Glutamatergic neuron (in vitro differentiated cells): ENCODE measurements at regions not wholly inside any gene's neighbourhood (a gene's known extent, or its start where the extent isn't known, plus 50 kb on each side); places are given as distances from the start of the nearest gene placed in this dataset.
"Not testable (repeated sequence)": the region's sequence is repeated elsewhere in the genome, so short reads cannot be mapped to it uniquely, and the experiment has no call there.

ENCODE experiments used
- DNase-seq: peaks from one replicate; pipeline ENCODE4 v3.0.0; 2022
- H3K27ac Mint-ChIP-seq: one replicate; pipeline ENCODE4 v1.8.0; 2020; ENCODE audit warnings: mild to moderate bottlenecking, mixed read lengths, inconsistent platforms; ENCODE audit not compliant: unreplicated experiment
- H3K27me3 Mint-ChIP-seq: one replicate; pipeline ENCODE4 v1.8.0; 2020; ENCODE audit warnings: mild to moderate bottlenecking, moderate library complexity, mixed read lengths, inconsistent platforms; ENCODE audit not compliant: unreplicated experiment
- H3K36me3 Mint-ChIP-seq: one replicate; pipeline ENCODE4 v1.8.0; 2020; ENCODE audit warnings: mild to moderate bottlenecking, mixed read lengths, inconsistent platforms; ENCODE audit not compliant: unreplicated experiment
- H3K4me1 Mint-ChIP-seq: one replicate; pipeline ENCODE4 v1.8.0; 2020; ENCODE audit warnings: mild to moderate bottlenecking, low read depth, mixed read lengths, inconsistent platforms; ENCODE audit not compliant: unreplicated experiment
- H3K4me3 Mint-ChIP-seq: one replicate; pipeline ENCODE4 v1.8.0; 2020; ENCODE audit warnings: mild to moderate bottlenecking, mixed read lengths, inconsistent platforms; ENCODE audit not compliant: unreplicated experiment
- H3K9me3 Mint-ChIP-seq: one replicate; pipeline ENCODE4 v1.8.0; 2020; ENCODE audit warnings: mild to moderate bottlenecking, moderate library complexity, mixed read lengths, inconsistent platforms; ENCODE audit not compliant: unreplicated experiment

DNA sequence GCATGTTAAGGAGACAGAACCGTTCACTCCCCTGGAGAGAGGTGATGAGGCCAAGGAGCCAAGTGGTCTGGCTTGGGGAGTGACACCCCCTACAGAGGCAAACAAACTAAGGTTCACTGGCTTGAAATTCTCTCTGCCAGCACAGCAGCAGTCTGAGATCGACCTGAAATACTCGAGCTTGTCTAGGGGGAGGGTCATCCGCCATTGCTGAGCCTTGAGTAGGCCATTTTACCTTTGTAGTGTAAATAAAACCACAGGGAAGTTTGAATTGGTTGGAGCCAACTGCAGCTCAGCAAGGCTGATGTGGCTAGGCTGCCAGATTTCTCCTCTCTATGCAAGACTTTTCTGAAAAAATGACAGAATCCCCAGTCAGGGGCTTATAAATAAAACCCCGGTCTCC is 52.9 kb downstream of the CDY2B start:
- not testable (repeated sequence) for DNase-seq, H3K4me1 Mint-ChIP-seq, H3K4me3 Mint-ChIP-seq, H3K27ac Mint-ChIP-seq, H3K36me3 Mint-ChIP-seq, H3K27me3 Mint-ChIP-seq, H3K9me3 Mint-ChIP-seq

DNA sequence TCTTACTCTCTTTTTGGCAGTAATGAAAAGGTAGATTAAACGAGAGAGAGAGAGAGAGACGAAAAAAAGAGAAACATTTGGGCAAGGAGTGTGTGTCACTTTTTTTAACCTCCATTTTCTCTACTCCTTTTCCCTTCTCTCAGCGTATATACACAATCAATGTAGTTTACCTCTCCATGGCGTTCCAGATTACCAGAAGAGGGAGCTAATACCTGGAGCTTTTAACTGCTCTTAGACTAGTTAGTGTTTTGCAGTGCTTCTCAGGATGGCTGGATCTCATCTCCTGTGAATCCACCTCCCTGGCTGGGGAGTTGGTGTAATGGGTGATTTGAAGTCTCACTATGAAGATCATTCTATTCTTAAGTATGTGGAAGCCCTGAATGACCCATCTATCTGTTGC is 60.3 kb downstream of the CDY2B start:
- not testable (repeated sequence) for H3K27ac Mint-ChIP-seq, H3K9me3 Mint-ChIP-seq, H3K36me3 Mint-ChIP-seq, H3K4me1 Mint-ChIP-seq, DNase-seq, H3K27me3 Mint-ChIP-seq, H3K4me3 Mint-ChIP-seq

DNA sequence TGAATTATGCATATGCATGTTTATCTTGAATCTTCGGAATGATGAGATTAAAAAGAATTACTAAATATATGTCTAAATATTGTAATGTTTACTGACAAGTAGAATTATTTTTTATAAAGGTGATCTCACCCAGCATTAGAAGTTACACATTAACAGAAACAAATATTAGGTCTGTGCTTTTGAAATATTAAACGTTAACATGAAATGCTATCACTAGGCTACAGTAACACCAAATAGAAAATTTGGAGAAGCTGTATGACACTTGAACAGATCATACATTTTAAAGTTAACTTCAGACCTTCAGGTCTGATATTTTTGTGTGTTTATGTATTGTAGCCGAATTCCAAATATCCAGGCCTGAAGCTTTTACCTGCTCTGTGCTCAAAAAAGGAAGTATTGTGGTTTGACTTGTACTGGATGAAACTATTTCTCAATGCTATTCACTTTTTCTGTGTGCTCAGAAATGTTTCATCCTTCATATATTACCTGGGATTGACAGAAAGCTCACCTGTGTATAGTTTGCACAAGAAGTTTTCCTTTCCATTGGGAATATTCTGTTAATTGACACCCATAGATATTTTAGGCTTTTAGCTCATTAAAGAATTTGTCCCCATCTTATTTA is 60.9 kb downstream of the CDY2B start:
- not testable (repeated sequence) for H3K9me3 Mint-ChIP-seq, DNase-seq, H3K36me3 Mint-ChIP-seq, H3K4me3 Mint-ChIP-seq, H3K27me3 Mint-ChIP-seq, H3K27ac Mint-ChIP-seq, H3K4me1 Mint-ChIP-seq

DNA sequence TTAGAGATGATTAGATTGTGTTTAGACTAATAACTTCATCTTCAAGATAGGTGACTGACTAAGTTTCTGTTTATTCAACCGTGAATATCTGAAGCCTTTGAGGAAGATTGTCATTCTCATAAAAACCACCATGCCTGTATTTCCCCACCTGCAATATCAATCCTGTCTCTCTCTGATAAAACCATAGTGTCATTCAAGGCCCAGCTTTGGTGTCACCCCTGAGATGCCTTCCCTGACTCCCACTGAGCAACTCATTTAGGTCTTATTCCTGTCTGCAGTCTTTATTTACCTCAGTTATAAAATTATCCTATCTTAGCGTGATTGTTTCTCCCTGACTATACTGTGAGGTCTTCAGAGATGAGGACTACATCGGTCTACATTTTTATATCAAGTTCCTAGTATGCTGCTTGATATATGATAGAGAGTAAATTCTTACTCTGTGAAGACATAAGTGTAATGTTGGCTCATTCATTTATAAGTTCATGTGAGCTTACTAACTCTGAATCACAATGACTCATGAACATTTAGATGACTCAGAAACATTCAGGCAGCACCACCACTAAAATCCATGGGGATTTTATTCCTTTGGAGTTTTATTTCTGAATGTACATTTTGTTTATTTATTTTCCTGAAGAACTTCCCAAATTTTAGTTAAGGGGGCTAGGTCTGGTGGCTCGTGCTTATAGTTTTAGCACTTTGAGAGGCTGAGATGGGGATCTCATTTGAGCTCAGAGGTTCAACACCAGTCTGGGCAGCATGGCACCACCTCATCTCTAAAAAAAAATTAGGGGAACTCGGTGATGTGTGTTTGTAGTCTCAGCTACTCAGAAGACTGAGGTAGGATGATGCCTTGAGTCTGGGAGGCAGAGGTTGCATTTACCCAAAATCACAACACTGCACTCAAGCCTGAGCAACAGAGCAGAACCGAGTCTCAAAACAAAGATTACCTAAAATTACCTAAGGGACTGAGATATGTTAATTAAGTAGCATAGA is 62.6 kb downstream of the CDY2B start:
- not testable (repeated sequence) for H3K9me3 Mint-ChIP-seq, H3K4me1 Mint-ChIP-seq

DNA sequence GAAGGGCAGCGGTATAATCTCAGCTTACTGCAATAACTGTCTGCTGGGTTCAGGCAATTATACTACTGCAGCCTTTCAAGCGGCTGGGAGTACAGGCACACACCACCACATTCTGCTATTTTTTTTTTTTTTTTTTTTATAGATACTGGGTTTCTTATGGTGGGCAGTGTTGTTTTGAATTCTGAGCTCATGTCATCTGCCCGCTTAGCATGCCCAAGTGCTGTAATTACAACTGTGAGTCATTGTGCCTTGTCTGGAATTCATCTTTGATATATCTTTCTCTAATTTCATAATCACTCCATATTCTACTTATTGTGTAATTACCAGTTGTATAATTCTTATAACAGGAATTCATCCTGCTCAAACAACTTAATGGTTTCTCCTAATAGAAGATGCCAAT is 67.4 kb downstream of the CDY2B start:
- not testable (repeated sequence) for H3K36me3 Mint-ChIP-seq, H3K27ac Mint-ChIP-seq, H3K4me1 Mint-ChIP-seq, DNase-seq, H3K4me3 Mint-ChIP-seq, H3K9me3 Mint-ChIP-seq, H3K27me3 Mint-ChIP-seq

More for the DNA sequence above, 62.6 kb downstream of the CDY2B start:
- H3K4me3 Mint-ChIP-seq, DNase-seq, H3K27ac Mint-ChIP-seq, H3K27me3 Mint-ChIP-seq, H3K36me3 Mint-ChIP-seq: not testable (repeated sequence)

DNA sequence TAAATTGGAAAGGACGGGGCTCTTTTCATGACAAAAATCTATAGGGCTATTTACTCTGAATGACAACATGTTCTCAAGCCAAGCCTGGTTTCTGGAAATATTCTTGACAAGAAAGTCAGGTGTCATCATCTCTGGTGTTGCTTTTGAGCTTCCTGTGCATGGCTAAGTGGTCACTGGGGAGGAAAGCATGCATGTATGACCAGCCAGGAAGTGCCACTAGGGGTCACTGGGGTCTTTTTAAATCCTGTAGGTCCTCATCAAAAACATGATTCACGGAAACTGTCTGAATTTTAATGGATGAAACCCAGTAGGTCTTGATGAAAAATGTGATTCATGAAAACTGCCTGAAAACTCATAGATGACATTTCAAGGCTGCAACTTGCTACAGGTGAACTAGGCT is 80.1 kb downstream of the CDY2B start:
- not testable (repeated sequence) for H3K27ac Mint-ChIP-seq, H3K27me3 Mint-ChIP-seq, H3K4me1 Mint-ChIP-seq, H3K36me3 Mint-ChIP-seq, DNase-seq, H3K4me3 Mint-ChIP-seq, H3K9me3 Mint-ChIP-seq

DNA sequence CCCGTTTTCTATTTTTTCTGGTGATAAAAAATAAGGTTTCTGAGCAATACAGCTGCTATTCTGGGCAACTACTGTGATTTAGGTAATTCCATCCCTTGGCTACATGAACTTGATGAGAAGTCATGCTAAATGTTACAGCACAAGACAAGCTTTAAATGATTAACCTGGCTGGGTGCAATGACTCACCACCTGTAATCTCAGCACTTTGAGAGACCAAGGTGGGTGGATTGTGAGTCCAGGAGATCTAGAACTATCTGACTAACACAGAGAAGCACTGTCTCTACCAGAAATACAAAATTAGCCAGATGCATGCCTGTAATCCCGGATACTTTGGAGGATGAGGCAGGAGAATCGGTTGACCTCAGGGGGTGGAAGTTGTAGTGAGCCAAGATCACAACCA is 92.8 kb downstream of the CDY2B start:
- not testable (repeated sequence) for H3K4me1 Mint-ChIP-seq, H3K9me3 Mint-ChIP-seq, H3K36me3 Mint-ChIP-seq, H3K27me3 Mint-ChIP-seq, H3K27ac Mint-ChIP-seq, H3K4me3 Mint-ChIP-seq, DNase-seq

DNA sequence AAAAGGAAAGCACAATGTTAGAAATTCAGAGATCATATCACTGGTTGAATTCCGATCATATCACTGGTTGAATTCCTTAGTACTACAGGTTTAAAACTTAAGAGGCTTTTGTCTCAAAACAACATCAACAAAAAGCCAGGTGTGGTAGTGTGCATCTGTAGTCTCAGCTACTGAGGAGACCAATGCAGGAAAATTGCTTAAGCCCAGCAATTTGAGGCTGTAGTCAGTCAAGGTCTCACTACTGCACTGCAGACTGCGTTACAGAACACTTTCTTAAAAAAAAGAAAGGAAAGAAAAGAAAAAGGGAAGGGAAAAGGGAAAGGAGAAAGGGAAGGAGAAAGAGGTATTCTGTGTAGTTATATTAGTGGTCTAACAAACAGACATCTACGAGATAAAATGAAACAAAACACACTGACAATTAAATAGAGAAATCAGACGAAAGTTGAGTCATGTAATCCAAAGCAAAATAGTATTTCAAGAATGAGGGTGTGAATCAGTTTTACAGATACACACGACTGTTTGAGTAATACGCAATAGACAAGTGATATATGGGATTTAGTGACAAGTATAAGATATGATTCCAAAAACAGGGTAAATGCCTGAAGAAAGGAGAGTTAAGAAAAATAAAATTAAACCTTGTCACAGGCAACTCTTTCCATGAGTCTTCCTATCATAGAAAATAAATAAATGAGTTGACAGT is 113.9 kb downstream of the CDY2B start:
- not testable (repeated sequence) for H3K27ac Mint-ChIP-seq, DNase-seq, H3K9me3 Mint-ChIP-seq, H3K4me3 Mint-ChIP-seq, H3K27me3 Mint-ChIP-seq, H3K4me1 Mint-ChIP-seq, H3K36me3 Mint-ChIP-seq

DNA sequence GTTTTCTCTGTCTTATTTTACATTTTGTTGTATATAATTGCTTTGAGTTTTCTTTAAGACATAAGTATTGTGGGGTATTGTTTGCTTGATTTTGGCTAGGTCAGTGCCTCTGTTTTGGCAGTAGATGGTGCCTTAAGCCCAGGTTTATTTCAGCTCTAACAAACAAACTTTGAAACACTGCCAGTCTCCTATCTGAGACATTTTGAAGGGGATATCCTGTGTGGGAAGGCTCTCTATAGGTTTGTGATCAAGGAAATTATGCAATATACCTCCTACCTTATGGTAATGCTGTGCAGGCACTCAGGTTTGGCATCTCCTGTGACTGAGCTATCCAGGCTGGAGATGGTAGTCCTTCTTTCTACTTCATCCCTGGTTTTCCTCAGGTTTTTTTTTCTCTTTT is 120.8 kb downstream of the CDY2B start:
- not testable (repeated sequence) for H3K27ac Mint-ChIP-seq, H3K9me3 Mint-ChIP-seq, H3K4me3 Mint-ChIP-seq, H3K27me3 Mint-ChIP-seq, H3K36me3 Mint-ChIP-seq, H3K4me1 Mint-ChIP-seq, DNase-seq

DNA sequence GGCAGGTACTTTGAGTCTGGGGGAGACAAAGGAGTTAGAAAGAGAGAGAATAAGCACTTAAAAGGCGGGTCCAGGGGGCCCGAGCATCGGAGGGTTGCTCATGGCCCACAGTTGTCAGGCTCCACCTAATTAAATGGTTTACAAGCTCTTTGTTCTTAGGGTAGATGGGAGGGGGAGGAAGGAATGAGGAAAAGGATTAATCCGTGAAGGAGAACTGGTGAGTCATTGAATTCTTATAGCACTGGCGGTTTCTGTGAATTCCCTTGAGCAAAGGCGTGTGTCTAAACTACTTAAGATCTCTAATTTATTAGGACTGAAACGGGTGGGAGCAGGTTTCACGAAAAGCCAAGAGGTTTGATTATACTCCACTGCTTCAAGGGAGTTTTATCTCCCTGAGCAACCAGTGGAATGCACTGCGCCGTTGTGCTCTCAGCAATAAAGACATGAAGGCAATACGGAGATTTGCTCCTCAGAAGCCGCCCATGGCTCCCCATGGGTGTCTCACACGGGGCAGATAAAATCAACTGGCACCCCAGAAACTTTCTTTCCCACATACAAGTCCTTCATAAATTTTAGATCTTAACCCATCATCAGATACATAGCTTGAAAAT is 127.0 kb downstream of the CDY2B start:
- not testable (repeated sequence) for H3K27ac Mint-ChIP-seq, H3K4me1 Mint-ChIP-seq, DNase-seq, H3K36me3 Mint-ChIP-seq, H3K4me3 Mint-ChIP-seq, H3K9me3 Mint-ChIP-seq, H3K27me3 Mint-ChIP-seq

DNA sequence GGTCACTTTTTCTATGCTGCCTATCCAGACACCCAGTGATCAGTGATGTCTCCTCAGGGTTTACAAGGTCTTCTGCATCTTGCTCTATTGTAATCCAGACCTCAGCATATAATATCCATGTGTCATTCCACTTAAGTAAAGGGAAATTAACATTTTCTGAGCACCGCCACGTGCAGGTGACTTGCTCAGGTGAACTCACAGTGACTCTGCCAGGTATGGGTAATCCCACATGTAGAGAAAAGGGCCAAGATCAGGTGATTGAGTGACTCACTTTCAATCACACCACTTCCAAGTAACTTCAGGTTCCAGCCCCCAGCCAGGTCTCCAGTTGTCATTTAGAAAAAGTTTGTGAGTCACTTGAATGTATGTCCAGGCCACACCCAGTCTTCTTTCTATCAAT is 140.2 kb downstream of the CDY2B start:
- not testable (repeated sequence) for H3K27me3 Mint-ChIP-seq, H3K36me3 Mint-ChIP-seq, H3K4me1 Mint-ChIP-seq, DNase-seq, H3K4me3 Mint-ChIP-seq, H3K9me3 Mint-ChIP-seq, H3K27ac Mint-ChIP-seq

DNA sequence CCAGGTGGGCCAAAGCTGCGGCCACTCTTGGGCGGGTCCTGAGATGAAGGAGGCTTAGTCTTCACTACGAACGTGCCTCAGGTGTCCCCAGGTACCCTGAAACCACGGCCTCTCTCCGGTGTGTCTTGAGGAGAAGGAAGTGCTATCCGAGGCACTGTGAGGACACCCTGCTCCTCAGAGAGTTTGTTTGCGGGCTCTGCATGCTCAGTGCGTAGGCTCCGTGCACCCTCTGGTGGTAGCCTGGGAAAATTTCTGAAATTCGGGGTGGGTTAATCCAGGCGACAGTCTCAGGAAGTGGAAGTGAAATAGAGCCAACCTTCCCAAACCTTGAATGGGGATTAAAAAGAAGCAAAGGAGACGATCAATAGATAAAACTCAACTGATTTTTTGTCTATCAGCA is 150.5 kb downstream of the CDY2B start:
- not testable (repeated sequence) for H3K9me3 Mint-ChIP-seq, H3K27ac Mint-ChIP-seq, H3K27me3 Mint-ChIP-seq, H3K36me3 Mint-ChIP-seq, H3K4me1 Mint-ChIP-seq, H3K4me3 Mint-ChIP-seq, DNase-seq
